SK-N-SH (cell line): ENCODE measurements at regions not wholly inside any gene's neighbourhood (a gene's known extent, or its start where the extent isn't known, plus 50 kb on each side); places are given as distances from the start of the nearest gene placed in this dataset.

Source experiments
- CHD2 ChIP-seq: fragments of 150-350 bp; IDR thresholded peaks from 2 replicates; pipeline ENCODE4 v1.6.1; 2018; ENCODE audit warnings: low read length; ENCODE audit not compliant: partially characterized antibody
- CTCF ChIP-seq: fragments of 200-600 bp; sonication (generic); IDR thresholded peaks from 2 replicates; pipeline ENCODE4 v1.6.1; 2017; ENCODE audit warnings: antibody characterized with exemption, mild to moderate bottlenecking, moderate library complexity
- EZH2phosphoT487 ChIP-seq: fragments of 200-600 bp; sonication (generic); IDR thresholded peaks from 2 replicates; pipeline ENCODE4 v1.6.1; 2017; ENCODE audit warnings: low read depth, mixed run types, mild to moderate bottlenecking, antibody characterized with exemption, moderate library complexity, borderline replicate concordance
- GABPA ChIP-seq: IDR thresholded peaks from 2 replicates; pipeline ENCODE4 v1.4.0; 2012; ENCODE audit warnings: low read depth, mild to moderate bottlenecking
- POLR2AphosphoS5 ChIP-seq: IDR thresholded peaks from 2 replicates; pipeline ENCODE4 v1.6.1; 2012; ENCODE audit warnings: low read depth, low read length
- SMC3 ChIP-seq: IDR thresholded peaks from 2 replicates; pipeline ENCODE4 v1.6.1; 2012; ENCODE audit warnings: low read depth, low read length, improper control_type of control experiment
- USF2 ChIP-seq: fragments of 150-350 bp; IDR thresholded peaks from 2 replicates; pipeline ENCODE4 v1.6.1; 2017; ENCODE audit warnings: antibody characterized with exemption, low read length, low read depth, borderline replicate concordance
- TF ChIP-seq, protein P1 (sequence below): IDR thresholded peaks from 2 replicates; pipeline ENCODE4 v1.6.1; 2012; ENCODE audit warnings: mild to moderate bottlenecking, low read depth, low read length, moderate library complexity

GRCh38 chr14:106377432-106377831, 851.0 kb downstream of the TMEM121 start:
- no peak for TF ChIP-seq GABPA
- TF ChIP-seq CTCF, result no peak
- TF ChIP-seq EZH2phosphoT487, result no peak
- TF ChIP-seq, protein P1, sequence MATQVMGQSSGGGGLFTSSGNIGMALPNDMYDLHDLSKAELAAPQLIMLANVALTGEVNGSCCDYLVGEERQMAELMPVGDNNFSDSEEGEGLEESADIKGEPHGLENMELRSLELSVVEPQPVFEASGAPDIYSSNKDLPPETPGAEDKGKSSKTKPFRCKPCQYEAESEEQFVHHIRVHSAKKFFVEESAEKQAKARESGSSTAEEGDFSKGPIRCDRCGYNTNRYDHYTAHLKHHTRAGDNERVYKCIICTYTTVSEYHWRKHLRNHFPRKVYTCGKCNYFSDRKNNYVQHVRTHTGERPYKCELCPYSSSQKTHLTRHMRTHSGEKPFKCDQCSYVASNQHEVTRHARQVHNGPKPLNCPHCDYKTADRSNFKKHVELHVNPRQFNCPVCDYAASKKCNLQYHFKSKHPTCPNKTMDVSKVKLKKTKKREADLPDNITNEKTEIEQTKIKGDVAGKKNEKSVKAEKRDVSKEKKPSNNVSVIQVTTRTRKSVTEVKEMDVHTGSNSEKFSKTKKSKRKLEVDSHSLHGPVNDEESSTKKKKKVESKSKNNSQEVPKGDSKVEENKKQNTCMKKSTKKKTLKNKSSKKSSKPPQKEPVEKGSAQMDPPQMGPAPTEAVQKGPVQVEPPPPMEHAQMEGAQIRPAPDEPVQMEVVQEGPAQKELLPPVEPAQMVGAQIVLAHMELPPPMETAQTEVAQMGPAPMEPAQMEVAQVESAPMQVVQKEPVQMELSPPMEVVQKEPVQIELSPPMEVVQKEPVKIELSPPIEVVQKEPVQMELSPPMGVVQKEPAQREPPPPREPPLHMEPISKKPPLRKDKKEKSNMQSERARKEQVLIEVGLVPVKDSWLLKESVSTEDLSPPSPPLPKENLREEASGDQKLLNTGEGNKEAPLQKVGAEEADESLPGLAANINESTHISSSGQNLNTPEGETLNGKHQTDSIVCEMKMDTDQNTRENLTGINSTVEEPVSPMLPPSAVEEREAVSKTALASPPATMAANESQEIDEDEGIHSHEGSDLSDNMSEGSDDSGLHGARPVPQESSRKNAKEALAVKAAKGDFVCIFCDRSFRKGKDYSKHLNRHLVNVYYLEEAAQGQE, result no peak
- TF ChIP-seq USF2, result no peak
- TF ChIP-seq CHD2, result no peak
- no peak for TF ChIP-seq SMC3
- no peak for TF ChIP-seq POLR2AphosphoS5
